HG03442 (cell line): ENCODE measurements at regions not wholly inside any gene's neighbourhood (a gene's known extent, or its start where the extent isn't known, plus 50 kb on each side); places are given as distances from the start of the nearest gene placed in this dataset.
"Not testable (repeated sequence)": the region's sequence is repeated elsewhere in the genome, so short reads cannot be mapped to it uniquely, and the experiment has no call there.

Source experiments
- ATAC-seq: cut with Tn5 transposase; IDR thresholded peaks from one replicate; pipeline ENCODE4 v1.9.1; 2021; ENCODE audit warnings: mild to moderate bottlenecking, moderate library complexity; ENCODE audit not compliant: unreplicated experiment

DNA sequence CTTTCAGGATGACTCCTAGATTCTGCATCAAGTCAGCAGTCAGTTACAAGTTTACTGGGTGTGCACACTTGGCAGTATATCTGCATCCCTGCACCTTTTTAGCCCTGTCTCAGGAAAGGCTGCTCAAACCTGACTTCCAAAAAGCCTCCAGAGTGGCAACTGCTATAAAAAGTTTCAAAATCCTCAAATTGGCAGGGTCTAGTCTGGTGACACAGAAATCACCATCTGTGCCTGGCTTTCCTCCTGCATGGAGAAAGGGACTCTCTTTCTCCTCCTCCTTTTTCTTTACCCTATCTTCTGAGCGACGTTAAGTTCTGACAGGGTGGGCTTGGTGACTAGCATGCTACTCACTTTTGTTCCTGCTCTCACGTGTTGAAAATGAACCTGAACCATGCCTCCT is 679.5 kb downstream of the C12orf50 start:
- ATAC-seq: no peak

DNA sequence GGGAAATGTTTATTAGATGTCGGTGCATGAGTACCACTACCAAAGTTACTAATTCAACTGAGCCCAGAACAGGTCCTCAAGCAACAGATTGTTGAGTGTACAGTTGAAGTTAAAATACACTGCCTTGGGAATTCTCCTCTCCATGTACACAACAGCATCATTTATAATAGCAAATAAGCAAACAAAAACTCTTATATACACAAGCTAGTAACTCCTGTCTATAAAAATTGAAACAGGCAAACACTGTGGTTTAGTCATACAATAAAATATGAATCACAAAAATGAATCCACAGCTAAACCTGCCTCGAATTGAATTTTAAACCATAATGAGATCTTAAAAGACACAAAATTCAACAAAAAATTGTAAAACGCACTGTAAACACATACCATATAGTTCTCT is 681.1 kb downstream of the C12orf50 start:
- no peak for ATAC-seq

DNA sequence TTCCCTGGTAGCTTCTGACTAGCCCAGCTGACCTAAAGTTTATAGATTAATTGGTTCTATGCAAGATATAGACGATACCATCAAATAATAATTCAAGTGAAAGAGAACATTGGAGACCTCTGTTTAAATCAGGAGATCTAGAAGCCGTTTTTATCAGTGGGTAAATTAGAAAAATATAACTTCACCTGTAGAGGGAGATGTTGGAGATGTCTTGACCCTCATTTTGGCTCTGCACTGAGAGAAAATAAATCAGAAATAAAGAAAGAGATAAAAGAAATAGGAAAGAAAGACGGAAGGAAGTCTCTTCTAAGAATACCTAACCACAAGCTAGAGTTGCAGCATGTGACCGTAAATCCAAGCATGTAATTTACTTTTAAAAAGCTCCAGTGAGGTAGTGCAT is 684.5 kb downstream of the C12orf50 start:
- no peak for ATAC-seq

DNA sequence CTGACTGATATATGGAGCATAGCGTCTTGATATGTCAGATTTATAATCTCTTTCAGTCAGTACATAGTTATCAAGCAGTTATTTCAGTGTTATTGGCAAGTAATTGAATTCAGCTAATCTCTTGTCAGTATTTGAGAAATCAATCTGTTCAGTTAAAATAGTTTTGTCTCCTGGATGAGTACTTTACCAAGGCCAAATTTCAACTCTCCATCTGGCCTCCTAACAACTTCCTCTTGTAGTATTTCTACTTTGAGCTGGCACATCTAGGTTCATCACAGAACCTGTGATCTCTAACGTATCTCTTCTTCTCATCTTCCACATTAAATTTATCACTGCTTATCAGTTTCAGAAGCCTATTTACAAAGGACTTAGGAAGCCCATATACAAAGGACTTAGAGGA is 690.5 kb downstream of the C12orf50 start:
- no peak for ATAC-seq

DNA sequence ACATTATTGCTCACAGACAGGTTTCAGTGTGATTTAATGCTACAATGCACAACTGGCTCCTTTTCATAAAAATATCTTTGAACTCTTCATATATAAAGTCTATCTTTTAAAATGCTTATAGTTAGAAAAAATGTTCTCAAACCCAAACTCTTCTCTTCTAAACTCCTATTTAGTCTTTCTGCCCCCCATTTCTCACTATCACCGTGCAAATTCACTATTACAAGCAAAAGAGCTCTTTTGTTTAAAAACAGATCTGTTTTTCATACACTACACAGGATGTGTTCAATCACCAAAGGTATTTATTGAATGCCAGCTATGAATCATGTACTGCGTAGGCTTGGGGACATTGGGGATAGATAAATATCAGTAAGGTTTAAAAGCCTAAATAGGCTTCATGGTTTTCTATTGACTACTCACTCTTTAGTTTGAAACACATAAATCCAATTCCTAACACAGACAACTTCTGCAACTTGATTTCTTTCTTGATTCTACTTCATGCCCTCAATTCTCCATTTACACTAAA is 692.3 kb downstream of the C12orf50 start:
- no peak for ATAC-seq

DNA sequence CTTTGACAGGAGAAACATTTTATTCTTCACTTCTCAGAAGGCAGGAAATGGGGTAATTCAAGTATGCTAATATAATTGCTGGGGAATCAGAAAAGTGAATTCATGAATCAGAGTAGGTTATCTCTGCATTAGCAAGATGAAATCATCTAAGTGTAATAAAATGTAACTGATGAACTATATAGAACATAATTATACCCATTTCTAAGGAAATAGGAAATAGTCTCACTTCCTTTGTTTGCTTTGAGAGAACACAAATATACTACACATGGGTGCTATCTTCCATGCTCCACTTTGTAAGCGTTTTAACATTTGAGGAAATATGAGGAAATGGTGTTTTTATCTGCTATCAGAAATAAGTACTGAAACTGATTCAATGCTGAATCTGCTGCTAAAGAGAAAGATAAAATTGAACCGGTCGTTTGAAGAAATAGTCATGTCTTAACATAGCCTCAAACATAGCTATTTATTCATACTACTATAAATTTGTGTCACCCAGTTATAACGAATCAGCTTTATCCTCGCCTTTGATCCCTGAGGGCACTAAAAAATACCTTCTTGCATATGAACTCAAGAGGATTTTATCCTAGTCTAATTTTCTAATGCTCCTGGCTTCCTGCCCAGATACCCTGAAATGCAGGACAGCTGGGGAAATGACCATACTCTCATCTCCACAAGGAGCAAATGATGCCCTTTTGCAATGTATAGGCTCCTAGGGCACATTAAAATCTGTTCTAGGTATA is 696.0 kb downstream of the C12orf50 start:
- ATAC-seq: no peak

DNA sequence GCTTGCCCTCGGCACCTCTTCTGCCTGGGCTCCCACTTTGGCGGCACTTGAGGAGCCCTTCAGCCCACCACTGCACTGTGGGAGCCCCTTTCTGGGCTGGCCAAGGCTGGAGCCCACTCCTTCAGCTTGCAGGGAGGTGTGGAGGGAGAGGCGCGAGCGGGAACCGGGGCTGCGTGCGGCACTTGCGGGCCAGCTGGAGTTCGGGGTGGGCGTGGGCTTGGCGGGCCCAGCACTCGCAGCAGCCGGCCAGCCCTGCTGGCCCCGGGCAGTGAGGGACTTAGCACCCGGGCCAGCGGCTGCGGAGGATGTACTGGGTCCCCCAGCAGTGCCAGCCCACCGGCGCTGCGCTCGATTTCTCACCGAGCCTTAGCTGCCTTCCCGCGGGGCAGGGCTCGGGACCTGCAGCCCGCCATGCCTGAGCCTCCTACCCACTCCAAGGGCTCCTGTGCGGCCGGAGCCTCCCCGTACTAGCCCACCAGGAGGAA is 699.1 kb downstream of the C12orf50 start:
- ATAC-seq: not testable (repeated sequence)

DNA sequence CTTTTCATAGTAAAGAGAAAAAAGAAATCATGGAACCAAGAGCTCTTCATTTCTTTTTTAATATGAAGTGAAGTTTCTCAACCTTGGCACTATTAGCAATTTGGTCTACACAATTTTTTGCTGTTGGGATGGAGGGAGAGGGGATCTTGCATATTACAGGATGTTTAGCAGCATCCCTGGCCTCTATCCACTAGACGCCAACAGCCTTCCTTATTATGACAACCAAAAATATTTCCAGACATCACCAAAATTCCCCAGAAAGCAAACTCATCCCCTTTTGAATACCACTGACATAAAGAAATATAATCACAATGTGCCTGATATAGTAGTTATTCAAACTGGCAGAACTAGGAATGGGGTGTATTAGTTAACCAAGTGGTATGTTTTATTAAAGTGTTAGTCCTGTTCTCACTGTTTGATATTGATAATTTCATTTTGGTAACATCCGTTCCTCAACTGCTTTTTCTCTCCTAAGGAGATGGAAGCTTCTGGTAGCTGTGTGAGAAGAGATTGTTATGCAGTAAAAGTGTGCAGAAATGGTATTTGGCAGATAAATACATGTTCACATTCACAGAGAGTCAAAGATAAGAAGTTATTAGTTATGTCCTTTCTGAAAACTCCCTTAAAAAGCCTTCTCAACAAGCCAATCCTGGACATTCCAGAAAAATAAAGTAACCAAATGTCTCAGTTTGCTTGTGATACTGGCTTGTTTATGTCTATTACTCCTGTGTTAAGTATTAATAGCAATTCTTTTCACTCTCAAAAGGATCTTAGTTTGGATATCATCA is 699.9 kb downstream of the C12orf50 start:
- no peak for ATAC-seq

DNA sequence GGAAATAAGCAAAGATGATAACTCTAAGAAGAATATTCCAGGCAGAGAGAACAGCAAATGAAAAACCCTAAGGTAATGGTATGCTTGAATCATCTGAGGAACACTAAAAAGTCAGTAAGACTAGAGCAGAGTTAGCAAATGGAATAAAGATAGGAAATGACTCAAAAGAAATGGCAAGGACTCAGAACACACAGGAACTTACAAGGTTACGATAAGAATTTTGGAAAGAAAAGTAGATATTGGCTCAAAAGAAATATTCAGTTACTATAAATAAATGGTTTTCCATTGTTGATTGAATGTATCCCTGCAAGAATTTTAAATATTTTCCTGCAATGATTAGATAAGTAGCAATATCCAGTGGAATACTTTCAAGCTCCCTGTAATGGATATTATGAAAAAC is 705.8 kb downstream of the C12orf50 start:
- ATAC-seq: no peak

DNA sequence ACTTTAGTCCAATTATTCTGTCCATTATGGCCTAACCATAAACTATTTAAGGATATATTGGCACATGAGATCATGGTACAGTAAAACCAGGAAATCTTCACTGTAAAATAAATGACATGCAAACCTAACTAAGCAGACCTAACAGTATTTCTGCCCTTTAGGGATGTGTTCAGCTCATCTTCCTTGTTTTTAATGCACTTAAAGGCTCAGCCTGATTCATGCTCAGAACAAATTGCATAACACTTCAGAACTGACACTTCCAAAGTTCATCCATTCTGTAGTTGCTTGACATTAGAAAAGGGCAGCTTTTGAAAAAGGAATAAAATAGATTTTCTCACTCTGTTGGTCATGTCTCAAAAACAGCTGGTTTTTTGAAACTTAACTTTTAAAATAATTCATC is 708.5 kb downstream of the C12orf50 start:
- ATAC-seq: no peak

DNA sequence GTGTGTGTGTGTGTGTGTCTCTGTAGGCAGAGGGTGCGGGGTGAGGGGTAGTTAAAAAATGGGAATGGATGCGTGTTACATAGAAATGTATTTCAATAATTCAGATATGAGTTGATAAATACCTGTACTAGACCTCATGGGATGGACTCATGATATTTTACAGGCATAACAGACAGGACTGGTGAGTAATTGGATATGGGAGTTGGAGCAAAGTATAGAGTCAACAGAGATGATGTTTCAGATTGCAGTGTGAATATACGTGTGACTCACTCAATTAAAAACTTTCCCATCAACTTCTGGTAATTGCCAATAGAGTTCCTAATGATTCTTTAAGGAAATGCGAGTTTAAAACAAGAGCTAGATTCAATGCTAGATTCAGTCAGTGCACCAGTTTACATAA is 711.9 kb downstream of the C12orf50 start:
- no peak for ATAC-seq

DNA sequence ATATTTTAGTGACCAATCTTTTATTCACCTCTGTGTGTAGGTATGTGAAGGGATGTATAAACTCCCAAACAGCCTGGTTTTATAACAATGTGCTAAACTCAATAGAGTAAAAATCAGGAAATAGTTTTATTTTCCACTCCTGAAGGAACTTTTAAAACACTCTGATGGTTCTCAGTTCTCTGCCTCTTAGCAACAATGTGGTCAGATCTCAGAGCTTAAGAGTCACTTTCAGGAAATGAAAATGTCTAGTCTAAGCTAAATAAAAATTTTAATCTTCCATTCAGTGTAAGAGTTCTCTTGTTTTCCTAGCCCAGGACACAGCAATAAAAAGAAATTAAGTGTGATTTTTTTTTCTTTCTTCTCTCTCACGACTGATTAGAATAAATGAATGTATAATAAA is 718.0 kb downstream of the C12orf50 start:
- ATAC-seq: peak; percentile 45

DNA sequence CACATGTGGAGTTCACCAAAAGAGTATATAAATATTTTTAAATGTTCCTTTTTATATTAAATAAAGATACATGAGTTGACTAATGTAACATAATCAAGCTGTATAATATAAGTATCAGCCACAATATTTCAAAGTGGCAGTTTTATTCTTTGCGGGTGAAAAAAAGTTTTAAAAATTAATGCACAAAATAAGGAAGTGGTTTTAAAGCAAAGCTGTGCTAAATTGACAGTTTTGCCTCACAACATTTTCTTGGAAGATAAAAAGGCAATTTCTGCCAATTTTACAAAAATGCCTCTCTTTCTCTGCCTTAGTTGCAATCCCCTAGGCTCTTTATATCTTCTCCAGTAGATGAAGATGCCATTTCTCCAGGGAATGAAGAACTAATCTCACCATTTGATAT is 719.1 kb downstream of the C12orf50 start:
- ATAC-seq: no peak

DNA sequence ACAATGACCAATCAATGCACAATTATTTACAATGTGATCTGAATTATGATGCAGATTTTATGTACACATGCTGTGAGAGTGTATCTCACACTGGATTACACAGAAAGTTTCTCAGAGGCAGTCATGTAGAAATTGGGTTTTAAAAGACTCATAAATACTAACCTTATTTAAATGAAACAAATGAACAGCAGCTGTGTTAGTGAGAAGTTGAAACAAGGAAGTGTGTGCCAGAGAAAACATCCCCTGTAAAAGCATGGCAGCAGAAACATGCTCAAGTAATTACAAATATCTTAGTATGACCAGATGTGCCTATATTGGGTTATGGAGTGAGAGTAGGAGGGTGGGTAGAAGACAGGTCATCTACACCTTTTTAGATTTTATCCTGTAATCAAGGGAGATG is 723.7 kb downstream of the C12orf50 start:
- no peak for ATAC-seq

DNA sequence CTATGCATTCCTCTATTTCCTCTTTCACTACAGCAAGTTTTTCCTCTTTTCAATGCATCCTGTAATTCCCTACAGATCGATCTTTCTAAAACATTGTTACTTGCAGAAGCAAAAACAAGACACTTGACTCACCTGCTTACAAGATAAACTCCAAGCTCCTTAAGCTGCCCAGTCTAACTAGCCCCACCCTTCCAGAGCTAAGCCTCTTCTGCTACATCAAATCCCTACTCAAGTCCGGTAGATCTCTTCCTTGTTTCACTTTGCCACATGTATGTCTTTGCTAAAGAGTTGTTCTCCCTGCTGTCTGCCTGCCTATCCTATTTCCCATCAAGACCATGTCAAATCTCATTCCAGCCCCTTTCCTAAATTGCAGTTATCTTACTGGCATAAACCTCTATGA is 724.8 kb downstream of the C12orf50 start:
- no peak for ATAC-seq

DNA sequence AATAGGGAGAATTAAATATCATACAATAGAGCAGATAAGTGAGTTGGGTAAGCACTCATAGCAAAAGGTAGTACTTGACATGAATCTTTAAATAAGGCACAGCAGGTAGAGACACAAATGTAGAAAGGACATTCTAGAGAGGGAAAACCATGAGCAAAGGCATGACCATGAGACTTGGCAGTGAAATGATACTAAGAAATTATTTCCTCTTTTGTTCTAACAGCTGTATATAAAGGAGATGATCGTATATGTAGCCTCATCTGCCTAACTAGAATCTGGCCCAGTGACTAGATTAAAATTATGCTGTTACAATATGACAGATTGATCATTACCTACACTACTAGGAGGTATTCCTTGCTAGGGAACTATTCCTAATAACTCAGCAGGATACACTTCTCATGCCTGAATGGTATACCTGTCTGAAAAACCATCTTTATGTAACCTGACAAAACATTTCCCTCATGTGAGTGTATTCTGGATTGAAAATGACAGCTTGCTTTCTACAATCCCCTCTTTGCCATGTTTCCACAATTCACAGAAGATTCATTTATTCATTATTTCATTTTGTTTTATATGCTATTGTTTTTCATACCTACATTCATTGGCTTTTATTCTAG is 725.7 kb downstream of the C12orf50 start:
- no peak for ATAC-seq

DNA sequence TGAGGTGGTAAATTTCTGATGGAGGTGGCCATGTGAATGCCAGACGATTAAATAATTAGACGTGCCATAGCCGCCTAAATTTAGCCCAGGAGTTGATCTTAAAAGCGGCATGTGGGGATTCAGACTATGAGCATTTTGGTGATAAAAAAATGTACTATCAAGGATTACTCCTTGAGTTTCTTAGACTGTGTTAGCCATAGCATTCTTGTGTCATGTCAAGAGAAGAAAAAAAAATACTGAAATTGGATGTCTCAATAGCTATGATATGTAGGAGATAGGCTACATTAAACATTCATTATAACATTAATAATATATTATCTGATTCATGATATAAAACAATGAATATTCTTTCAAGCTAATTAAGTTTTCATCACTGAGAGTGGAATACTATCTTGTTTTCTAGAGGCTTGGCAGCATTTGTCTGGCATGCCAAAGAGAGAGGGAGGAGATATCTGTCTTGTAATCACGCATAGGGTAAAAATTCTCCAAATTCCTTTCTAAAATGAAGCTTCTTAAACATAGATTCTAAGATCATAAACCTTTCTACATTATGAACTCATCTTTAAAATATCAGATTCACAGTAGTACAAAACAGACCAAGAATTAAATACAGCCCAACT is 727.0 kb downstream of the C12orf50 start:
- no peak for ATAC-seq

DNA sequence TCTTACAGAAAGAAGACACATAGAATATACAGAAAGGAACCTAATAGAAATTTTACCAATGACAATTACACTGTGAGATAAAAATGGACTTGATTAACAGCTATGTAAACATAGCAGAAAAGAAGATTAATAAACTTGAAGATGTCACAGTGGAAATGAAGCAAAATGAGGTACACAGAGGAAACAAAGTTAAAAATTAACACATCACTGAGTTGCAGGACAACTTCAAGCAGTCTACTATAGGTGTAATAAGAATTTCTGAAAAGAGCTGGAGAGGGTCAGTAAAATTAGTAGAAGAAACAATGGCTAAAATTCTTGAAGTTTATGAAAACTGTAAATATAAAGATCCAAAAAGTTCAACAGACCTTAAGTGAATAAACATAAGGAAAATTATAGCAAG is 738.7 kb downstream of the C12orf50 start:
- no peak for ATAC-seq

DNA sequence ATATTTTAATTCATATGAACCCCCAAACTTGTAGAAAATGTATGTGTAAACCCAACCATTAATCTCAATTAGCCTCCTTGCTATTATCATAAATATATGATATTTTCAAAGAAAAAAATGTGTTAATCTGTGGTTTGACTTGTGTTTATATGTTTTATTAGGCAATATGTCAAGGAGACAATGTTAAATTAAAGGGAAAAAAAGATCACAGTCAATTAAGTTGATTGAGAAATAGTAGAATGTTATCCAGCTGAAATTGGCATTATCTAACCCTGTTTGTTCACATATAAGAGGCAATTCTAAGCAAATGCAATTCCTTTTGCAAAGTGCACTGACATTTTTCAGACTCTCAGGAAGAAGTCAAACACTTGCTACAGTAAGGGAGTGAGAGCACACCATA is 745.3 kb downstream of the C12orf50 start:
- no peak for ATAC-seq

DNA sequence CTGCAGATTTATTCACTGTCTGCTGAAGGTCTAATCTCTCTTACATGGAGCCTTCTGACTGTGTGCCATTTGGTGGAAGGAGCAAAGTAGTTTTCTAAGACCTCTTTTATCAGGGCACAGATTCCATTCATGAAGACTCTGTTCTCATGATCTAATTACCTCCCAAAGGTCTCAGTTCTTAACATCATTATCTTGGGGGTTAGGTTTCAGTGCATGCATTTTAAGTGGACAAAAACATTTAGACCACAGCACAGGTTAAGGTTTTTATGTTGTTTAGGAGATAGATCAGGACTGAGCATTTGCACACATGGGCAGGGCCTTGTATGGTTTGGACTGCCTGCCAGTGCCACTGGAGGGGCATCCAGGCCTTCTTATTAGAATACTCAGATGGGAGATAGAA is 746.1 kb downstream of the C12orf50 start:
- ATAC-seq: no peak

DNA sequence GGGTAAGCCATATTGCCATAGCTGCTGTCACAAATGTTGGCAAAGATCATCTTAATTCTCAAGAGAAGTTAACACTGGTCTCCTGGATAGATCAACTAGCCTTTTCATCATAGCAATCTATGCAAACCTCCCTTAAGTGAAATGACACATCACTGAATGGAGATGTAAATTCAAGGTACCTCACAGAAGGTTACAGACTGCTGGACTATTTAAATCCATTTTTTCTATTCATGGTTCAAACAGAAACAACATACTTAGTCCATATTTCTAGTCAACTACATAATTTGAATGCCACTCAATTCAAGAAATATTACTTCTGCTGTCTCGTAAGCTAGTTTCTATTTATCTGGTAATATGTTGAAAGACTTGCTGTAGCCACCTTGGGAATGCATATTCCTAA is 748.3 kb downstream of the C12orf50 start:
- peak; percentile 47 for ATAC-seq
